OCI-LY7 (cell line): ENCODE measurements at regions not wholly inside any gene's neighbourhood (a gene's known extent, or its start where the extent isn't known, plus 50 kb on each side); places are given as distances from the start of the nearest gene placed in this dataset.

Source experiments
- BruUV-seq: library from RNA; stranded (reverse); fragments of 400-500 nt; replicated peaks from 2 replicates; lab custom pipeline; 2021; lab: Mats Ljungman, UMichigan
- CTCF ChIA-PET: fragments of 300-600 bp; sonication (Branson Sonifier 250); formaldehyde crosslinking; loops from one replicate; lab custom pipeline; 2022; ENCODE audit warnings: antibody characterized with exemption; ENCODE audit not compliant: unreplicated experiment; lab: Charles Lee
- POLR2A ChIA-PET: fragments of 300-600 bp; sonication (Branson Sonifier 250); formaldehyde crosslinking; loops from one replicate; lab custom pipeline; 2022; ENCODE audit warnings: antibody characterized with exemption; lab: Charles Lee
- DNase-seq: peaks from one replicate; pipeline ENCODE4 v3.0.0-alpha.2; 2015; ENCODE audit warnings: low spot score
- H2AFZ ChIP-seq: fragments of 200-600 bp; sonication (generic), shearing (Covaris generic); 2 replicates; pipeline ENCODE4 v1.6.1; 2014; ENCODE audit warnings: mild to moderate bottlenecking, antibody characterized with exemption, low read length, moderate library complexity
- H3K27ac ChIP-seq: fragments of 200-600 bp; sonication (generic); 2 replicates; pipeline ENCODE4 v1.5.1; 2014; ENCODE audit warnings: mixed run types, low read depth, mild to moderate bottlenecking, moderate library complexity, low read length, inconsistent platforms; ENCODE audit not compliant: poor library complexity, severe bottlenecking
- H3K36me3 ChIP-seq: fragments of 200-600 bp; sonication (generic); 2 replicates; pipeline ENCODE4 v1.6.1; 2014; ENCODE audit warnings: mild to moderate bottlenecking, antibody characterized with exemption, low read length, moderate library complexity, mixed read lengths; ENCODE audit not compliant: insufficient read depth
- H3K4me1 ChIP-seq: fragments of 200-600 bp; sonication (generic); 2 replicates; pipeline ENCODE4 v1.5.1; 2014; ENCODE audit warnings: mild to moderate bottlenecking, low read length; ENCODE audit not compliant: insufficient read depth, poor library complexity, severe bottlenecking
- H3K4me2 ChIP-seq: fragments of 200-600 bp; sonication (generic); 2 replicates; pipeline ENCODE4 v1.6.1; 2014; ENCODE audit warnings: mild to moderate bottlenecking, low read length
- H3K4me3 ChIP-seq: fragments of 200-600 bp; sonication (generic); 2 replicates; pipeline ENCODE4 v1.5.1; 2014; ENCODE audit warnings: mild to moderate bottlenecking, low read depth, low read length; ENCODE audit not compliant: poor library complexity, severe bottlenecking
- H3K79me2 ChIP-seq: fragments of 200-600 bp; sonication (generic); 2 replicates; pipeline ENCODE4 v1.6.1; 2016; ENCODE audit warnings: low read depth, mild to moderate bottlenecking, low read length, moderate library complexity, mixed read lengths; ENCODE audit not compliant: insufficient read depth
- H3K9me2 ChIP-seq: fragments of 200-600 bp; sonication (generic); 2 replicates; pipeline ENCODE4 v1.6.1; 2016; ENCODE audit warnings: mild to moderate bottlenecking, low read length, mixed read lengths; ENCODE audit not compliant: insufficient read depth
- H3K9me3 ChIP-seq: fragments of 200-600 bp; sonication (generic); 2 replicates; pipeline ENCODE4 v1.6.1; 2014; ENCODE audit warnings: mild to moderate bottlenecking, mixed run types, low read length, mixed read lengths
- H4K20me1 ChIP-seq: fragments of 200-600 bp; sonication (generic); 2 replicates; pipeline ENCODE4 v1.6.1; 2014; ENCODE audit warnings: mild to moderate bottlenecking, antibody characterized with exemption, low read length, moderate library complexity, mixed read lengths; ENCODE audit not compliant: insufficient read depth
- CTCF ChIP-seq: fragments of 200-600 bp; sonication (generic); conservative IDR thresholded peaks from 2 replicates; pipeline ENCODE4 v1.5.1; 2014; ENCODE audit warnings: mild to moderate bottlenecking, antibody characterized with exemption, low read length, moderate library complexity, mixed read lengths
- EZH2phosphoT487 ChIP-seq: fragments of 200-600 bp; sonication (generic); IDR thresholded peaks from 2 replicates; pipeline ENCODE4 v1.6.1; 2018; ENCODE audit warnings: low read depth, borderline replicate concordance, mild to moderate bottlenecking, mixed run types, antibody characterized with exemption, low read length, moderate library complexity, mixed read lengths
- intact Hi-C: fragments of 100-400 bp; cut with micrococcal nuclease; formaldehyde crosslinking; loops from one replicate; pipeline ENCODE4 v1.10.0; 2022; ENCODE audit not compliant: unreplicated experiment

DNA sequence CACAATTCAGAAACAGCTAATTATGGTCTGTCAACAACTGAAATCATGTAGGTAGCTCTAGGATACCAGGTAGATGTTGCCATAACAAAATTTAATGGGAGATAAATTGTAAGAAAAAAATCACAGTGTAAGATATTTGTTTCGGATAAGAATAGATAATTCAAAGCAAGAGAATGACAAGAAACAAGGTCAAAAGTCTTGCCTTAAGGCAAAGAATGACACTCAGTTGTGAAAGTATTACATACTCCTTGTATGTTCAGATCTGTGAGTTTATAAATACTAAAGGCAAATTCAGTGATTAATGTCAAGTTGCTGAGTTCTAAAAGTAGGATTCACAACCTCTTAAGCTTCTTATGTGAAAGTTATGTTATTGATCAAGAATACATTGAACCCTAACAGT, 772.2 kb upstream of the SGO1 start:
- Histone ChIP-seq H3K4me1 (no peaks in the 10 kb centered on the region), H3K4me2 (no peak overlapping the region), H3K9me2 (no peaks in the 10 kb centered on the region), H3K9me3 (no peaks in the 10 kb centered on the region), H4K20me1 (no peaks in the 10 kb centered on the region), H3K79me2 (no peaks in the 10 kb centered on the region), H3K27ac (no peak overlapping the region), H2AFZ (no peak overlapping the region), H3K36me3 (no peaks in the 10 kb centered on the region), H3K4me3 (no peak overlapping the region)
- CTCF ChIA-PET: no interaction called here
- no peak for TF ChIP-seq EZH2phosphoT487
- no peak for TF ChIP-seq CTCF
- BruUV-seq: no TSS peak
- no peak for DNase-seq
- intact Hi-C loops: no loop called here
- POLR2A ChIA-PET: no interaction called here

DNA sequence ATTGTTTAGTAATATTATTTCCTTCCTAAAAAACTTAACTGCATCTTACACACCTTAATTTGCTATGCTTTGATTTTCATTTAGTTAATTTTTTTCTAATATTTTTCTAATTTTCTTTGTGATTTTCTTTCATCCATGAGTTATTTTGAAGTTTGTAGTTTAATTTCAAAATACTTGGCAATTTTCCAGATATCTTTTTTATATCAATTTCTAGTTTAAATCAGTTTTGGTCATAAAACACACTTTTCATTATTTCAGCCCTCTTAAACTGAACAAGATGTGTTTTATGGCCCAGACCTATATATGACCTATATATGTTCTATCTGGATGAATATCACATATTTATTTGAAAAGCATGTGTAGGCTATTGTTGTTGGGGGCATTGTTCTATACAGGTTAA, 759.9 kb upstream of the SGO1 start:
- no TSS peak for BruUV-seq
- Histone ChIP-seq H3K4me3 (no peak overlapping the region), H3K36me3 (no peaks in the 10 kb centered on the region), H2AFZ (no peak overlapping the region), H3K9me2 (no peaks in the 10 kb centered on the region), H3K79me2 (no peaks in the 10 kb centered on the region), H3K27ac (no peak overlapping the region), H3K9me3 (no peaks in the 10 kb centered on the region), H4K20me1 (no peaks in the 10 kb centered on the region), H3K4me2 (no peak overlapping the region), H3K4me1 (no peaks in the 10 kb centered on the region)
- DNase-seq: no peak
- POLR2A ChIA-PET: no interaction called here
- CTCF ChIA-PET: no interaction called here
- intact Hi-C loops: no loop called here
- TF ChIP-seq CTCF (no peak), EZH2phosphoT487 (no peak)

- Histone ChIP-seq H3K9me3 (no peaks in the 10 kb centered on the region), H3K36me3 (no peaks in the 10 kb centered on the region), H4K20me1 (no peaks in the 10 kb centered on the region), H3K4me3 (no peak overlapping the region), H3K27ac (no peak overlapping the region), H3K4me1 (no peaks in the 10 kb centered on the region), H3K4me2 (no peak overlapping the region), H3K9me2 (no peaks in the 10 kb centered on the region), H3K79me2 (no peaks in the 10 kb centered on the region), H2AFZ (no peak overlapping the region)
- intact Hi-C loops: no loop called here
- no peak for DNase-seq
- TF ChIP-seq CTCF (no peak), EZH2phosphoT487 (no peak)
- ChIA-PET POLR2A (interaction anchor here (0.5 to 0.7 kb wide), 2 partner anchors 384 to 789 kb away, joined by 3 read pairs; no protein-coding TSS in a partner anchor), CTCF (no interaction called here)
- BruUV-seq: no TSS peak
These were observed 749.8 kb upstream of the SGO1 start for GRCh38 chr3:20935791-20936190.
